ENCODE measurements at regions not wholly inside any gene's neighbourhood (a gene's known extent, or its start where the extent isn't known, plus 50 kb on each side); places are given as distances from the start of the nearest gene placed in this dataset.
A peak's percentile ranks its signal among the peaks of the same experiment; 100 is the strongest.

DNA sequence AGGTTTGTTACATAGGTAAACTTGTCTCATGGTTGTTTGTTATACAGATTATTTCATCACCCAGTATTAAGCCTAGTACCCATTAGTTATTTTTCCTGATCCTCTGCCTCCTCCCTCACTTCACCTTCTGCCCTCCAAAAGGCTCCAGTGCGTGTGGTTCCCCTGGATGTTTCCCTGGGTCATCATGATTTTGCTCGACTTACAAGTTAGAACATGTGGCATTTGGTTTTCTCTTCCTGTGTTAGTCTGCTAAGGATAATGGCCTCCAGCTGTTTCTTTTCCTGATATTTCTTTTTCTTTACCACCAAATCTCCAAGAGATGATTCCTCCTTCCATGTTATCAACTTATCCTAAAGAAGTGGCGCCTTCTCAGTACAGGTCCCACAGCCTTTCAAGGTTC is 543.1 kb upstream of the ADGRL3 start:
- Histone ChIP-seq H3K18ac (ENCODE audit: extremely low read depth, low read length) (no peak overlapping the region), H3K23ac (ENCODE audit: insufficient read length) (no peak overlapping the region), H2AK5ac (ENCODE audit: low read depth, low read length) (no peak overlapping the region), H2AFZ (ENCODE audit: low read length) (peak overlapping the region; percentile 61; the same call in 1 of the 2 replicates), H3K14ac (ENCODE audit: insufficient read length) (no peak overlapping the region), H4K91ac (replicated peaks; ENCODE audit: insufficient read length, low read length) (no peak overlapping the region), H2BK5ac (ENCODE audit: low read depth, low read length) (no peak overlapping the region), H3K79me1 (ENCODE audit: low read depth, low read length) (no peaks in the 10 kb centered on the region), H2BK12ac (ENCODE audit: low read depth, low read length) (no peak overlapping the region), H3K4me3 (ENCODE audit: extremely low read depth in 1 of 4, insufficient read depth in 2 of 4, low read depth in 3 of 4, low read length in 4 of 4) (no peak overlapping the region), H2BK15ac (ENCODE audit: low read length) (no peak overlapping the region), H3K4me2 (ENCODE audit: insufficient read depth in 1 of 2, low read depth in 2 of 2, low read length in 2 of 2) (no peak overlapping the region), H2BK20ac (ENCODE audit: low read length) (no peak overlapping the region), H4K5ac (ENCODE audit: insufficient read length, low read depth, low read length) (no peak overlapping the region), H3K9ac (replicated peaks in 1 of 4; ENCODE audit: extremely low read depth in 1 of 4, low read depth in 3 of 4, low read length in 3 of 4) (no peak overlapping the region), H3K23me2 (ENCODE audit: low read depth, low read length) (no peaks in the 10 kb centered on the region), H2BK120ac (replicated peaks; ENCODE audit: low read depth, low read length) (no peak overlapping the region), H3K27ac (ENCODE audit: low read depth, low read length) (no peak overlapping the region), H3K9me3 (ENCODE audit: insufficient read depth in 2 of 2, low read depth in 1 of 2, low read length in 1 of 2) (no peaks in the 10 kb centered on the region), H4K20me1 (replicated peaks in 1 of 2; ENCODE audit: control insufficient read depth in 1 of 2, insufficient read depth in 2 of 2, low read length in 2 of 2) (no peaks in the 10 kb centered on the region), H4K8ac (ENCODE audit: extremely low read depth, insufficient read depth, low read length) (no peak overlapping the region), H3K56ac (replicated peaks; ENCODE audit: insufficient read length, low read depth, low read length) (no peak overlapping the region), H3K4ac (replicated peaks; ENCODE audit: insufficient read length, low read depth, low read length) (no peak overlapping the region), H3K27me3 (replicated peaks in 1 of 4; ENCODE audit: control insufficient read depth in 3 of 4, extremely low read depth in 1 of 4, insufficient read depth in 3 of 4, low read length in 3 of 4) (no peaks in the 10 kb centered on the region), H3K79me2 (ENCODE audit: control insufficient read depth in 1 of 2, insufficient read depth in 2 of 2, low read length in 2 of 2) (no peaks in the 10 kb centered on the region), H3K36me3 (ENCODE audit: control insufficient read depth in 2 of 4, insufficient read depth in 4 of 4, low read length in 3 of 4) (no peaks in the 10 kb centered on the region), H3K4me1 (replicated peaks in 1 of 4; ENCODE audit: control insufficient read depth in 3 of 4, insufficient read depth in 4 of 4, low read length in 3 of 4) (no peaks in the 10 kb centered on the region)
- DNase-seq (ENCODE audit: low read depth in 1 of 2, low spot score in 2 of 2) = no peak
- FAIRE-seq = no peak
- ChIA-PET CTCF (ENCODE audit: partially characterized antibody) (interaction anchor here (1.2 to 1.4 kb wide), 2 partner anchors 10 to 189 kb away, joined by 3 read pairs; no protein-coding TSS in a partner anchor), POLR2A (ENCODE audit: partially characterized antibody) (no interaction called here)
- TF ChIP-seq CBX5 (IDR thresholded peaks at IDR 0.05; ENCODE audit: low read depth, low read length) = no peak
- no peak for TF ChIP-seq POLR2A (IDR thresholded peaks at IDR 0.05; ENCODE audit: control extremely low read depth in 1 of 2, low read depth in 2 of 2, low read length in 2 of 2)
- TF ChIP-seq SP2 (IDR thresholded peaks at IDR 0.05; ENCODE audit: low read length) = no peak
- TF ChIP-seq RAD21 (IDR thresholded peaks at IDR 0.05 in 1 of 2, conservative IDR thresholded peaks at IDR 0.05 in 1 of 2; ENCODE audit: low read depth in 2 of 2, low read length in 2 of 2) = no peak
- TF ChIP-seq RNF2 (IDR thresholded peaks at IDR 0.05; ENCODE audit: borderline replicate concordance, low read depth, low read length, missing control alignments, poor library complexity, severe bottlenecking) = no peak
- WGBS, 2 experiments (ENCODE audit: extremely low coverage in 1 of 2, insufficient coverage in 1 of 2, insufficient read length in 1 of 2, insufficient replicate concordance in 2 of 2, low coverage in 1 of 2, low lambda C conversion rate in 2 of 2, missing lambda C conversion rate in 1 of 2) = 88% methylated on average over 3 of the region's 3 CpGs; no CpG with 5 or more reads in 1 of the 2 experiments
